Fibroblast of peridontal ligament (primary cell): ENCODE measurements at regions not wholly inside any gene's neighbourhood (a gene's known extent, or its start where the extent isn't known, plus 50 kb on each side); places are given as distances from the start of the nearest gene placed in this dataset.
"Not testable (repeated sequence)": the region's sequence is repeated elsewhere in the genome, so short reads cannot be mapped to it uniquely, and the experiment has no call there.

ENCODE experiments used
- DNase-seq: peaks from one replicate; pipeline ENCODE4 v3.0.0-alpha.2; 2010; ENCODE audit errors: extremely low read depth

DNA sequence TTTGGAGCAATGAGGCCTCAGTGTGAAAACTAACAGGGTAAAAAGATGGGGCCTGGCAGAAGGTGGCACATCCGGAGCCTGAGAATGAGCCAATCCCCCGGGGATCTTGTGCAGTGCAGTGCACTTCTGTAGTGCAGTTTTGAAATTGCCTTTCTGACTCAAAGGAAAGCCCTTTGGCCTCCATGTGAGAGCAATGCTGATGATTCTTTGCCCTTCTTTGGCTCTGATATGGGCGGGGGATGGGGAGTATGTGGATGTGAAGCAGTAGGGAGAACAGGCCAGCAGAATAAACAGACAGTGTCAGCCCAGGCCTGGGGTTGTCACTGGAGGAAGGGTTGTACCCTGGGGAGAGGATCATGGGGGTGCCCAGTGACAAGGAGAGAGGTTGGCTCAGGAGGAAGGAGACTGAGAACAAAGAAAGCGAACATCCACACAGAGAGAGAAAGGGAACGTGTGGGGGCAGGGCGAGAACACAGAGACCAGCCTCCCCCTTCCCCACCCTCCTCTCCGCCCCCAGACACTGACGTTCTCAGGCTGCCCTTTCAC is 351.2 kb downstream of the CDC5L start:
- DNase-seq, result peak; percentile 74

DNA sequence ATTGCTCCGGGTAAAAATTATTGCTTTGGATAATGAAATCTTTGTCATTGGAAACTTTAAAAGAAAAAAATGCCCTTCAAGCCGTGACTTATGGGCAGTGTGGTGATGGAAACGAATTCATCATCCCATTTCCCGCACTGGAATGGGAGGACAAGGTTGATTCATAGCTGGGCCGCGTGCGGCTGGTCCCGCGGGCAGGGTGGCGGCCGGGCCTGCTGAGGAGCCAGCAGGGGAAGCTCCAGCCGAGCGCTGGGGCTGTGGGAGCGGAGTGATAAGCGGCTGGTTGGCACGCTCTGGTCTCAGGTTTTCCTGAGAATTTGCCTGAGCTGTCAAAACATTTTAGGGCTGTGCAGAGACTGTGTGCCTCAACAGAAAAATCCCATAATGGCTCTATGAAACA is 351.7 kb downstream of the CDC5L start:
- no peak for DNase-seq

DNA sequence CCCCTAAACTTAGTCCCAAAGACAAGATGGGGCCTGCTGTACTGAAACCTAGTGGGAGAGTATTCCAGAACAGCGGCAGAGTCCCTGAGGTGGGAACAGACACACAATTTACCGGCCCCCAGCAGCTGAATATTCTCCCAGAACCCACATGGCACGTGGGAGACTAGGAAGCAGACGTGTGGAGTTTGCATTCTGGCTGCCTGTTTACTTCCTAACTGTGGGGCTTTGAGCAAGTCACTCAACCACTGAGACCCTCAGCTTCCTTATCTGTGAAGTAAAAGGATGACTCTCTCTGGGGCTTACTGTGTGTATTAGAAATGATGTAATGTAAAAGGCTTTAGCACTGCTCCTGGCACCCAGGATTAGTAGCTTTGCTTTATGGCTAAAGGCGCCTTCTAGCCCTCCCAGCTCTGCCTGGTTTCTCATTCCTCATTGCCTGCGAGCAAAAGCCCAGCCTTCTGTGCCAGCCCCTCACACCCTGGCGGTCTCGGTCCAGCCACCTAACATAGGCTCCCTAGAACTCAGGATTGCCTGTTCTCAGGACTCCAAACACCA is 353.1 kb downstream of the CDC5L start:
- no peak for DNase-seq

DNA sequence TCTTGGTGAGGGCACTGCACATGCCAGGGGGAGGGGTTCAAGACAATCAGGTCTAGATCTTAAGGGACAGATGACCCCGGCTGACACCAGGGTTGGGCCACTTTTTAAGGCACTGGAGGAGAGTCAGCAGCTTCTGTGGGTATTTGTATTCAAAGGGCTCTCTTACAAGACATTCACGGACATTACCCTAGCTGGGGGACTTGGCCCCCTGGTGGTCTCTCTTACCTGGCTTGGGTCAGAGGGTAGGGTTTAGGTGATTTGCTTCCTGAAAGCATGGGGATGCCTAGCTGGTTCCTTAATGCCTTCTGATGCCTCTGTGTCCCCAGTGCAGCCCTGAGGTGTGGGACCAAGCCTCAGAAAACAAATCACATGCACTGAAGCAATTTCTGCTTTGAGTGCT is 354.7 kb downstream of the CDC5L start:
- DNase-seq, result no peak

DNA sequence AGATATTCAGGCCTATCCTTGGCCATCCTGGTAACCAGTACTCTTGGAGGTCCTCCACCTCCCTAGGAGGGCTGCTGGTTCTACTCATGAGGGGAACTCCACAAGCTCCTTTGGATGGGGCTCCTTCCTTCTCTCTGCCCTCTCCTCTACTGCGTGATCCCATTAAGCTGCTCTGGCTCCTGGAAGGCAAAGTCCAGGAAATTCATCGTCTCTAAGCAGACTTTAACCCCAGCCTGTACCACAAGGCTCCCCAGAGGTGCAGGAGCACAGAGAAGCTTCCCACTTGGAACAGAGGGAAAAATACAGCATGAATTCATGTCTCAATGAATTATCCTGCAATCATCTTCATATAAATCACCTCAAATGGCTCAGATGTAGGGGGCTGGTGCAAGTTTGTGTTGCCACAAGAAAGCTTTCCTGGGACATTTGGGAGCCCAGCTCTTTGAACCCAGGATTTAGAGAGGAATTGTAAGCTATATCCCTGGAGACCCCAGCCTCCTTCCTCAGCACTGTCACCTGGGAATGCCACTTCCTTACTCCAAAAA is 355.4 kb downstream of the CDC5L start:
- no peak for DNase-seq

DNA sequence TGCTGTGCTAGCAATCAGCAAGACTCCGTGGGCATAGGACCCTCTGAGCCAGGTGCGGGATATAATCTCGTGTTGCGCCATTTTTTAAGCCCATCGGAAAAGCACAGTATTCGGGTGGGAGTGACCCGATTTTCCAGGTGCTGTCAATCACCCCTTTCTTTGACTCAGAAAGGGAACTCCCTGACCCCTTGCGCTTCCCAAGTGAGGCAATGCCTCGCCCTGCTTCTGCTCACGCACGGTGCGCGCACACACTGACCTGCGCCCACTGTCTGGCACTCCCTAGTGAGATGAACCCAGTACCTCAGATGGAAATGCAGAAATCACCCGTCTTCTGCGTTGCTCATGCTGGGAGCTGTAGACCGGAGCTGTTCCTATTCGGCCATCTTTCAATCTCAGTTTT is 372.6 kb downstream of the CDC5L start:
- DNase-seq, result not testable (repeated sequence)

DNA sequence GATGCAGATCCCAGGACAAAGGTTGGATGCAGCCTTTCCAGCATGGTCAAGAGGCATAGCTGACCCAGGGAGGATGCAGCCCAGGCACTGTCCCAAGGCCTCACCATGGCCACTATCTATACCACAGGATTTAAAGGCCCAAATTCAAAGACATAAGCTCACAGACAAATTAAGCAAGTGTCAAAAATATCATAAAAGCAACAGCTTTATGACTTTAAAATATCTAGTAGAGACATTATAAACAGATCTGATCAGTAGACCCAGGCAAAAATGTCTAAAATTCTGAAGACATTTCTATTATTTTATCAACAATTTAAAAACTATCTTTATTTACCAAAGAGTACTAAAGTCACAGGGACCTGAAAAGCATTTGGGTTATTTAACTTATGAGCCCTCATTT is 373.5 kb downstream of the CDC5L start:
- DNase-seq, result no peak

DNA sequence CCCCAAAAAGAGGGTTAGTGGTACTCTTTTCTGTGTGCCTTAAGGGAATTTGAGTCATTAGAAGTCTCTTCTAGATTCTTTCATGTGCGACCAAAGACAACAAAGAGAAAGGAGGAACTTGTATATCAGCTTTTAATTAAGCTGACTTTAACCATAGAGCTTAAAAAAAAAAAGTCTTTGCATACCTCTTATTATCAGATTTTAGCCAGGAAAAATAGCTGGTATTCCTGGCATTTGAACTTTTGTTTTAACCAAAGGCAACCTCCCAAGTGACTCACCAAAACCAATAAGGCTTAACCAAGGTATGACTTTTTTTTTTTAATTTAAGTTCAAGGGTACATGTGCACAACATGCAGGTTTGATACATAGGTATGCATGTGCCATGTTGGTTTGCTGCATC is 375.0 kb downstream of the CDC5L start:
- no peak for DNase-seq

DNA sequence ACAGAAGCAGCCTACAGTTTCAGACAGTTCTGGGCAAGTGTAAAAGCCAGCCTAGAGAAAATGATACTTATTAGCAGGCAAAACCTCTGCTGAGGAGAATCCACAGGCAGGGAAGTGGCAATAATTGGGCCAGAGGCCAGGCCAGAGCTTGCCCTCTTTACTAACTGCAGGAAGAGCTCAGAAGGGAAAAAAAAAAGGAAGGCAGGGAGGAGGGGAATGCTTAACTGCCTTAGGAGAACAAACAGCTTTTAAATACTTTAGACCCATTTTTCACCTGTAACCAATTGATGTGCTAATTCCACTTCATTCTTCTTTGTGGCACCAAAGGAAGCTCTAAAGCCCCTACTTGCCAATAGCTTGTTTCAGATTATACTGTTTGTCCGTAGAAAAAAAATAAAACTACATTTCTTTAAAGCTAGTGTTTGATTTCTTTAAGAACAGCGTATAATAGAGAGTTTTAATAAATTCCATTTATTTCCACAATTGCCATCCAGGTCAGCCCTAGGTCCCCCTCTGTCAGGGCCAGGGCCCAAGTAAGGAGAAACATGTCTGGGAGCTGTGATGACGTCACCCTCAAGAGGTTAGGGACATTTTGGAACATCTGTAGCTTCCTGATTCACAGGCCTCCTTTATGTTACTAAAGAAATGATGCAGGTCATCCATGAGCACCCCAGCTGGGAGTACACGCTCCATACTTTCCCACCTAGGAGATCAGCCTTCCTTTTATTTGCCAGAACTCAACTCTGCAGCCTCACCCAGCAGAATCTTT is 384.3 kb downstream of the CDC5L start:
- DNase-seq, result no peak

DNA sequence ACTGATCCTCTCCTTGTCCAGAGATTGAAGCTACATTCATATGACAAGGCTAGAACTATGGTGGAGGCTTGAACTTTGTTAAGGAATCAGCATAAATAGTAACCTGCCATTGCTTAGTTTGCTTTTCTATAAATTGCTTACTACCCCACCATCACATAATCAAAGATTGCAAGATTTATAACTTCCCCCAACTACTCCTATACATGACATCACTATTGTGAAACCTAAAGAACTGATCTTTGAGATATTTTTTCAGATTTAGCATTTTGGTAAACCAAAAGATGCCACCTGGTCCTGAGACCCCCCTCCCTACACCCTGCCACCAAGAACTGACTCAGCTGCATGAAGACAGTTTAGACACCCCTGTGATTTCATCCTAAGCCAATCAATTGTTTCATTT is 385.3 kb downstream of the CDC5L start:
- no peak for DNase-seq

DNA sequence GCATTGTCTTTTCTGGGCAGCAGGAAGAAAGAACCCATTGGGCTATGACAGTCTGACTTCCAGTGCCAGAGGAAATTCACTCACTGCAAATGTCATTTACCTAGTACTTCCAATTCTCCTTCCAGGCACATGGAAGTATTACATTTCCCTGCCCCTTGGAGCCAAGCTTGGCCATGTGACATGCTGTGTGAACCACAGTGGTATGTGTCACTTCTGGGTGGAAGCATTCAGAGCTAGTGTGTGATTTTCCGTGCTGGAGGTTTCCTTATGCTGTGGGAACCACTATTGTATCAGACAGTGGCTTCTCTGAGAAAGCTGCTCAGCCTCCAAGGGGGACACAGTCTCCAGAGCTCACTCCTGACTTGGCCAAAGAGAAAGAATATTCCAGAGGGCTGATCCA is 387.6 kb downstream of the CDC5L start:
- DNase-seq, result no peak

DNA sequence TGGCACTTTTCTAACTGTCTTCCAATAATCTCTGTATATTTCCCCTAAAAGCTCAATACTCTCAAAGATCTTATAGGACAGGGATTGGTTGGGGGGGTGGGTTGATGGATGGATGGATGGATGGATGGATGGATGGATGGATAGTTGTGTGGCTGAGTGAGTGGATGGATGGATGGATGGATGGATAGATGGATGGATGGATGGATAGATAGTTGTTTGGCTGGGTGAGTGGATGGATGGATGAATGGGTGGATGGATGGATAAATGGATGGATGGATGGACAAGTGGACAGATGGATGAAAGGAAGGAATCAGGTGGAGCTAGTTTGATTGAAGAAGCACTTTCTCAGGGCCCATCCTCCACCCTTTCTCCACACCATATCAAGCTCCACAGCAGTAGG is 388.8 kb downstream of the CDC5L start:
- DNase-seq, result no peak

DNA sequence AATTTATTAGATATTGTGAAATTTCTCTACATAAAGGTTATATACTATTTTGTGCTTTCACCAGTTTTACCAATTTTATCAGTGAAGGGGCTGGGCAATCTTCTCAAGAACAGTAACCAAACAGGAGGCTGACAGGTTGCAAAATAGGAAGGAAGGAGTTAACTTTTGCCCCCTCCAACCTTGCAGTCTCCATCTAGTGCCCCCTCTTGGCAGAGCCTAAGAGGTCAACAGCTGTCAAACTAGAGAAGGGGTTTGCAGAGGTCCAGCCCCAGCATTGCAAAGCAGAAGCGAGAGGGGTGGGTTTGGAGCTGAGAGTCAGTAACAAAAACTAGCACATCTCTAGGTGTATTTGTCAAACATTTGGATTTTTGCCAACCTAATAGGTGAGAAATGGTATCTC is 391.0 kb downstream of the CDC5L start:
- no peak for DNase-seq
